NCI-H2029 (cell line): ENCODE measurements at regions not wholly inside any gene's neighbourhood (a gene's known extent, or its start where the extent isn't known, plus 50 kb on each side); places are given as distances from the start of the nearest gene placed in this dataset.
"Not testable (repeated sequence)": the region's sequence is repeated elsewhere in the genome, so short reads cannot be mapped to it uniquely, and the experiment has no call there.

Source experiments
- DNase-seq: peaks from one replicate; lab custom pipeline; 2025; lab: John Stamatoyannopoulos, UW

DNA sequence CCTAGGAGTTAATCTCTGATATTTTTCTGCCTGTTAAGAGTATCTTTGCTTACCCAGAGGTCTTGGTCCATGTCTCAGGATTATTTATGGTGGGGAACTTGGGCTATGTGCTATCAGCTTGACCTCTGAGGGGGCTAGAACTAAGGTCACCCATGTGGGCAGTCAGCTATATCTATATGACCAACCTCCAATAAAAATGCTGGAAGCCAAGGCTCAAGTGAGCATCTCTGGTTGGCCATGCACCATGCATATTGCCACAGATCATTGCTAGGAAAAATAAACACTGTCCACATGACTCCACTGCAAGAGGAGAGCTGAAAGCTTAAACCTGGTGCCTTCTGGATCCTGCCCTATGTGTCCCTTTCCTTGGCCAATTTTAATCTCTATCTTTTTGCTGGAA lies 196.5 kb upstream of the SLC7A11 start:
- no peak for DNase-seq

DNA sequence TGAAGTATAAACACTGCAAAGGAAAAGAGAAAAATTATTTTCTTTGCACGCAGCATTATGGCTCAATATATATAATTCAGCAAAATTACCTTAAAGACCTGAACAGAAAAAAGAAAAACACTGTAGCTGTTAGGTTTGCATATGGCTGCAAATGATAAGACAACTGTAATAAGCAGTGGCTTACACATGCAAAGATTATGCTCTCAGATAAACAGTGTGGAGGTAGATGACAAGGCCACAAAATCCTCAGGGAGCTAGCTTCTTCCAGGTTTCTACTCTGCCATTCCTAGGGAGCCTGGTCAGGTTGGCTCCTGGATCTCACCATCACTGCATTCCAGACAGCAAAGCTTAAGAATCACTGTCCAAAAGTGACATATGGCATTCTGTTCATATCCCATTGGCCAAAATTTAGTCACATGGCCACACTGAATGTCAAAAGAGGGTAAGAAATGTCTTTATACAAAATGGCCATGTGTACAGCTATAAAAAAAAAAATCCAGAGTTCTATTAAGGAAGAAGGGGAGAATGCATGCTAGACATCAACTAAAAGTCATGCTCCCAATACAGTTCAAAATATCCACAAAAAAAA lies 195.2 kb upstream of the SLC7A11 start:
- DNase-seq = no peak

DNA sequence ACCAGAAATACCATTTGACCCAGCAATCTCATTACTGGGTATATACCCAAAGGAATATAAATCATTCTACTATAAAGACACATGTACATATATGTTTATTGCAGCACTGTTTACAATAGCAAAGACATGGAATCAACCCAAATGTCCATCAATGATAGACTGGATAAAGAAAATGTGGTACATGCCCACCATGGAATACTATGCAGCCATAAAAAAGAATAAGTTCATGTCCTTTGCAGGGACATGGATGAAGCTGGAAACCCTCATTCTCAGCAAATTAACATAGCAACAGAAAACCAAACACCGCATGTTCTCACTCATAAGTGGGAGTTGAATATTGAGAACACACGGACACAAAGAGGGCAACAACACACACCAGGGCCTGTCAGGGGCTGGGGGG lies 193.6 kb upstream of the SLC7A11 start:
- not testable (repeated sequence) for DNase-seq

DNA sequence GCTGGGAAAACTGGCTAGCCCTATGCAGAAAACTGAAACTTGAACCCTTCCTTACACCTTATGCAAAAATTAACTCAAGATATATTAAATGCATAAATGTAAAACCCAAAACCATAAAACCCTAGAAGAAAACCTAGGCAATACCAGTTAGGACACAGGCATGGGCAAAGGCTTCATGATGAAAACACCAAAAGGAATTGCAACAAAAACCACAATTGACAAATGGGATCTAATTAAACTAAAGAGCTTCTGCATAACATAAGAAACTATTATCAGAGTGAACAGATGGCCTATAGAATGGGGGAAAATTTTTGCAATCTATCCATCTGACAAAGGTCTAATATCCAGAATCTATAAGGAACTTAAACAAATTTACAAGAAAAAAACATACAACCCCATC lies 192.9 kb upstream of the SLC7A11 start:
- DNase-seq = not testable (repeated sequence)

DNA sequence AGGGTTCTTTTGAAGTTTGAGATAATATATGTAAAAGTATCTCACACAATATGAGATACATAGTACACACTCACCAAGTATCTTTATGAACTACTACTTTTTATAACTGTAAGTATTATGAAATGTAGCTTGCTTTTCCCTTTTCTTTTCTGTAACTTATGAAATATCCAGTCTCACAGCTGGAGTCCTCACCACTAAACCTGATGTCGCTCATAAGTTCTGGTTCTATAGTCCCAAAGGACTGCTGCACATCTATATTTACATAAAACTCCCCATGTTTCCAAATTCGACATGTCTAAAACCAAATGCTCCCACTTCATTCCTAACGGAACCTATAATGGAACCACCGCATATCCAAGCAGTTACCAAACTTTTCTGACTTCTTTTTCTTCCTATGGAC lies 186.5 kb upstream of the SLC7A11 start:
- DNase-seq = no peak

DNA sequence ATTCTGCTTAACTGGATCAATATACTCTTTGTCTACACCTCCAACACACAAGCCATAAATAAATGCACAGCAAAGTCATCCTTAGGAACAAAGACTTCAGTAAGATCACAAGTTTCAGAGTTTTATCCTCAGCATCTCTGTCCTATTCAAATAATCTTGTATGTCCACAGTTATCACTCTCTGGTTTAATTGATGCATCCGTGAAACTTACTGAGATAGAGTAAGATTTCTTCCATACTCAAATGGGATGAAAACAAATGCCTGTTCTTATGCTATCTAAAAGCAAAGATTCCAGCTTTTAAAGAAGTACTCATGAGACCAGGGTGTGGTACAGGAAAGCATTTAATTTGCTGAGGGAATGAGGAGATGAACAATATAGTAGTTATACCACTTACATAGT lies 184.6 kb upstream of the SLC7A11 start:
- DNase-seq = no peak

DNA sequence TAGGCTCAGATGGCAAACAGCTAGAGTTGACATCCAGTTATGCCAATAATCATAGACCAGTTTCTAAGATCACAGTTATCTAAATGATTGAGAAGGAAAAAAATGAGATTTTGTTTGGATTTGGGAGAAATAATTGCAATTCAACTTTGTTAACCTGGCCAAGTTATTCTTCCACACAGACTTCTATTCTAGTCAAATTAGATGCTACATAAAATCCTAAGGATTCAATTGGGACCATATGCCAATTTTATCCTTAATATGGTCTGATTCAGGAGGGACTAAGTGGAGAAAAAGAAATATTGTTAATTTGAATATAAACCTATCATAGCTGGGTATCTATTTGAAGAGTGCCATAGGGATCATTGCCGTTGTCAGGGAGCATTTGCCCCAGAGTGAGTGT lies 178.3 kb upstream of the SLC7A11 start:
- DNase-seq = no peak

DNA sequence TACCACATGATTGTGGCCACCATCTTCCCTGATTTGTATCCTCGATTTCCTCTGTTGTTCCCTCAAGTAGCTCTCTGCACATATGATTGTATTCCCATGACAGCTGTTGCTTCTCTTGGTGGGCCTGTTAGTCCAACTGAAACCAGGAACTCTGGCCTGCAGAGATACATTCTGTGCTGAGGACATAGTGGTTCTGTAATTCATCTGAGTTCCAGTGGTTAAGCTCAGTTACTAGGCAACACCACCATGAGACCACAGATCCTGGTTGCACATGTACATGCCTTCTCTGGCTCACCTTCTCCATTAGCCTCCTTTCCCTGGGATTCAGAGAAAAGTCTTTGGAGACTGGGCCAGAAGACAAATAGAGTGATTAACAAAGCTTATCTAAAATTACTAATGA lies 172.1 kb upstream of the SLC7A11 start:
- DNase-seq = no peak

DNA sequence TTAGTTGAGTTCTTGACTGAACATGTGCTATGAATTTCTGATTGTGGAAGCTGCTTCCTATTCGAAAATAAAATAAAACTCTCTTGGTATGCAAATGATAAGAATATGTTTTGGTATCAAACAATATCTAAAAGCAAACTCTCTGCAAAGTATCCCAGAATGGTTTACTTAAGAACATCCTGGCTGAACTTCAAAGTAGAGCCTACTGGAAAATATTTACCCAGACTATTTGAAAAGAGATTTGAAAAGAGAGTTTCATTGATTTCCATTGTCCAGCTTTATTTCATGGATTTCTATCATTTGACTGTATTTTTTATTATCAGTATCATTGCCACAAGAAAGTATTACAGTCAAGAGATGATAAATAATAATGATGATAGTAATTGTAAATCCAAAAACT lies 171.1 kb upstream of the SLC7A11 start:
- DNase-seq = no peak

DNA sequence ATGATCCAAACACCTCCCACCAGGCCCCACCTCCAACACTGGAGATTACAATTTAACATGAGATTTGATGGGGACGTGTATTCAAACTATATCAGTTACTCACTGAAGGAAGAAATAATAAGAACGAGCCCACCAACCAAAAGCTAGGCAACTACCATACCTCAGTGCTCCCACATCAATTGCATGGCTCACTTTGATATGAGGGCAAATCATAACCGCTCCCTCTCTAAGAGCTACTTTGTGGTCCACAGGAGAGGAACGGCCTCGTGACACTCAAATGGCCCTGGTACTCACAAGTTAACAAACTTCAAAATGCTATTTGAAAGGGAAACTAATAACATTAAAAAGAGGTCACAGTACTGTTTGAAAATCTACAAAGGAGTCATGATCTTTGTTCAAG lies 170.7 kb upstream of the SLC7A11 start:
- DNase-seq = no peak

DNA sequence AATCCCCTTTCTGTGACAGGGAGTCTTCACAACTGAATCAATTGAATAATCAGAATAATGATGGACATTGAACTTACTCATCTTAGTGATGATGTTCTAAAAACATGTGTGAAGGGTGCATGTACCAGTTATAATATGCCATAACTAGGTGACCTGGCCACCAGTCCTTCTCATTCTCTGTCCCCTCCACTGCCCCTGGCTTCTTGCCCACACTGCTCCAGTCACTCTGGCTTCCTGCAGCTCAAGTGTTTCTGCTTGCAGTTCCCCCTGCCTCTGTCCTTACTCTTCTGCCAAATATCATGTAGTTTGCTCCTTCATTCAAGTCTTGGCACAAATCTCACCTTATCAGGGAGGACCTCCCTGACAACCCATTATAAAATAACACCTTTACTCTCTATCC lies 168.1 kb upstream of the SLC7A11 start:
- DNase-seq = peak; percentile 55

DNA sequence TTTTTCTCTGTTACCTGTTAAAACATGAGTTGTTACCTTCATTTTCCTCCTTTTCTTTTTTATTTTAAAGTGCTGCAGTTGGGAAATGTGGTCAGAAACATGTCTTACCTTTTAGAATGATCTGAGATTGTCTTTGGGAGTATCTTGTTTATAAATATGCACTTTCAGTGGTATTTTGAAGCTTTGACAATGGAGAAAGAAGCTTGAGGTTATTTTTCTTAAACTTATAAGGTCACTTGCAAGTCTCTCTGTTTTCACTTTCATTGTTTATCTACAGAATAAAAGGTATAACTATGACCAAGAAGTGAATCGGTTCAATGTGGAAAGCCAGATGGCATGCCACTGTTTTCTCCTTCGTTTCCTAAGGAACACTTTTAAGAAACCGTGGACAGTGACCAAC lies 167.5 kb upstream of the SLC7A11 start:
- no peak for DNase-seq

DNA sequence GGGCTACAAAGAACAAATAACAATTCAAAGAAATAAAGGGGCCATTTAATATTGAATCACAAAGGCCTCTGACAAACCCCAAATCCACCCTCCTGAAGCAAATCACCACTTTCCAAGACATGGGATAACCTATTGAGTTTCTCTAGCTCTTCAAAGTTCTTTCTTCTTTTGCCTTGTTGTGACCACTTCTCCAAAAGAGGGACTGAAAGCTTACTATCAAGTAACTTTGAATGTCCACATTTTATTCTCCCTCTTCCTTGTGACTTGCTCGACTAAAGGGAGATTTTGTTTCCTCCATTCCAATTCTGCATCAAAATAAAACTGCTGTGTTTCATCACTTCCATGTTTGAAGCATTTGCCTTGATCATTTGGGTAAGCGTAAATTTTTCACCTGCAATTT lies 166.6 kb upstream of the SLC7A11 start:
- DNase-seq = no peak

DNA sequence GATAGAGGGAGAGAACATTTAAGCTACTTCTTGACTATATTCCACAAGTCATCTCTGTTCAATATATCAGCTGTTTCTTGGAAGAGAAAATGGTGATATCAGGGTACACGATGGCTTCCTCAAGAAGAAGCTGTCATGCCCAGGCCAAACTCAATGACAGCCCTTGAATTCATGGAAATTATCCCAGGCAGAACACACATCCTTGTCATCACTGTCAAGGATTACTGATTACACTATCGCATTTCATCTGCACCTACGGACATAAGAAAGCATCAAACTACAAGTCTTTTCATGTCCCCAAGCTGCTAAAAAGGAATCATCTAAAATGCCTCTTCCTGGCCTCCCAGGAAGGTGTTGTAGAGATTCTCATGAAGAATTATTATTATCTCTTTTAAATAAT lies 165.2 kb upstream of the SLC7A11 start:
- DNase-seq = no peak

DNA sequence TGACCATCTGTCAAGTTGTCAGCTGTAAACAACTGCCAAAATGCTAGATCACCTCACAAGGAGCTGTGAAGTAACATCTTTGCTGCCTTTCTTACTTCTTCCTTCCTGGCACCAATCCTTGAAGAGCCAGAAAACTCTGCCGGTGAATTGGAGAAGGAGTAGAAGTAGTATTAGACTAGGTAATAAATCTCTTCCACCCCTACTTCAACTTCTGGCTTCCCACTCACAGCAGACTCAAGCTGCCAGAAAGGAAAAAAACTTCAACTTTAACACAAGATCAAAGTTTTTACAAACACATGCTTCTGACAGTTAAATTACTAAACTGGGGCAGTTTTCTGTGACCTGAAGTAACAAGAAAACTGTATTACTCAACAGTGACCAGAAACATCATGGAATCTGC lies 164.7 kb upstream of the SLC7A11 start:
- no peak for DNase-seq

DNA sequence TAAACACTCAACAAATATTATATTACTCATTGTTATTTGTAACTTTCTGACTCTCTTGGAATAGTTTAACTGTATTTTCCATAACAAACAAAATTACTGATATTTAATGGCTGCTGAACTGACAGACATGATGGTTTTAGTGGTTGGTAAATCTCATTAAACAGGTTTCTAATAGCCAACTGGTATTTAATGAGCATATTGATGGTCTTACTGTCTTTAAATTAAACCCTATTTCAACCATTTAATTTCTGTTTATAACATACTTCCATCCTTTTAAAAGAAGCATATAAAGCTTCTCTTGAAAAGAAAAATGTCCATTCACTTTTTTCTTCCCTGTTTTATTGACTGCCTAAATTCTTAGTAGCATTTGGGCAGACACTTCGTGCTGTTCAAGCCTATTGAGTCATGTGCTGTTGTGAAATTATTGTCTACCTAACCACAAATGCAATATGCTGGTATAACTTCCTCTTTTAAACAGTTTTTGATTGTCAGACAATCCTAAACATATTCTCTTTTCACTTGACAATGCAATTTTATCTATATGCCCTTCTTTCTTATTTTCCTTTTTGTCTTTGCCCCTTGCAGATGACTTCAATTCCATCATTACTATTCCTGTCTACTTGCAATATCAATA lies 163.9 kb upstream of the SLC7A11 start:
- DNase-seq = no peak

DNA sequence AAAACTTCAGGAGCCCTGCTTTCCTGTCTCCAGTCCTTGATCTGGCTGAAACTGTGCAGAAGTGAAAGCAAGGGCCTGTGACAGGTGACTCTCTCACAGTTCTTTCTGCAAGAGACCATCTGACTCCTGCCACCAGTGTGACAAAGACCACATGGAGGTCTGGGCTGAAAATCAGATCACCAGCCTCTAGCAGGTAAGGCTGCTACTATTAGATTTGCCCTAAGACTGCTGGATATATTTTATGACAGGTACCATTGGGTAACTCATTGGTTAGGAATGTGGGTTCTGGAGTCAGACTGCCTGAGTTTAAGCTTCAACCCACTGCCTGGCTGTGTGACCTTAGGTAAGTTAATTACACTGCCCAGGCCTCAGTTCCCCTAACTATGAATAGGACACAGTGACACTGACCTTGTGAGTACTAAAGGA lies 163.3 kb upstream of the SLC7A11 start:
- no peak for DNase-seq

DNA sequence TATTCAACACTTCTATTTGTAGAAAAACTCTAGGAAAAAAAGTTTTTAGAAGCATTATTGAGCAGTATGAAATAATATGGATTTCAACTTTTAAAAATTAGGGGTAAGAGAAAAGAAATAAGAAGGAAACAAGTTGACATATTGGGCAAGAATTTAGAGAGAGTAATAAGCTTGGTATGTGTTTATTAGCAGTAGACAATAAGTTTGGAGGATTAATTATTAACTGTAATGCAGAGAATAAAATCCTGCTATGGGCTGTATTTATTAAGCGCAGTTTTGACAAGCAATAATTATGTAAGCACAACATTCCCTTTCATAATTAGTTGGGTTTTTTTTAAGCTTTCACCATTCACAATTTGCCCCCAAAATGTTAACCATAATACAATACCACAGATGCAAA lies 162.7 kb upstream of the SLC7A11 start:
- DNase-seq = no peak

DNA sequence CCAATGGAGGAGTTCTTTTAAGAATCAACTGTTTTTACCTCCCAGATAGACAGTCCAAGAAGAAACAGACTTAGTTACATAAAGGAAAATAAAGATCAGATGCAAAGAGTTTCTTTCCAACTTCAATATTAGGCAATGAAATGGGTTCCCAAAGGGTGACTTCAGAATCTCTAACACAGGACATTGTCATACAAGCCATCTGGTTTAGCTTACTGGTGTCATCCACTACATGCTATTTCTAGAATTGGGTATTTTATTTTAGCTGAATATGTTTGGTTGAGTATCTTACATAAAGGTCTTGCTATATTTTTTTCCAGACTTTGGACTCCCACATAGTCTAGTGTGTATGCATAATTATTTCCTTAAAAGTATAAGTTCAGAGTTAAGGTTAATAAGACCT lies 162.1 kb upstream of the SLC7A11 start:
- DNase-seq = no peak

DNA sequence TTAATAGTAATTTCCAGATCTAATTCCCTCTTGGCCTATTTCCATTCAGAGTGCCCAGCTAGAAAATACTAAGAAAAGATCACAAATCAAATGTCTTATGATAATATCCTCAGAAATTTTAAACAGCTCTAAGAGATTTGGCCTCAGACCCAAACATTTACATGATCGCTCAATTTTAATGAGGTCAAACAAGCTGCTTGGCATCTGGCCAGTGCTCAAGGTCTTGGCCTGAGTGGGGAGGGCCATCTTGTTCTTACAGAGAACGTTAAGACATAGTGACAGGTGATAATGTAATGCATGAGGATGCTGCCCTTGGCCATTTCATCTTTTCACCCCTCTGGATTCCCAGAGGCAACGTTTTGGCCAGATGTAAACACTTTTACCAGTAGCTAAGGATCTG lies 159.2 kb upstream of the SLC7A11 start:
- peak; percentile 37 for DNase-seq

DNA sequence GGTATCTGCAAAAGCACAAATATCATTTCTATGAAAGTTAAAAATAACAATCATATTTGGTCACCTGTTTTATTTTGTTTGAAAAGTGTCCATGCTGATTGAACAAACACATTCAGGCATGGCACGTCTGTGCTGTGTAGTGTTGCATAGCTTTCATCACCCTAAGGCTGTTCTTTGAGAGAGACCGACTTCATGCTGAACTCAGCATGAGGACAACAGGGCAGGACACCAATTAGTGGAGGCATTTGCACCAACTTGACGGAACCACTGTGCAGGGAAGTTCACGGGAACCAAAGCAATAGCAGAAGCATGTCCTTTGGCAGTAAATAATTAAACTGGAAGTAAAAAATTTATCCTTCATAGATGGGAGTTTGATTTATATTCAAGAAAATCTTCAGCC lies 158.4 kb upstream of the SLC7A11 start:
- no peak for DNase-seq

DNA sequence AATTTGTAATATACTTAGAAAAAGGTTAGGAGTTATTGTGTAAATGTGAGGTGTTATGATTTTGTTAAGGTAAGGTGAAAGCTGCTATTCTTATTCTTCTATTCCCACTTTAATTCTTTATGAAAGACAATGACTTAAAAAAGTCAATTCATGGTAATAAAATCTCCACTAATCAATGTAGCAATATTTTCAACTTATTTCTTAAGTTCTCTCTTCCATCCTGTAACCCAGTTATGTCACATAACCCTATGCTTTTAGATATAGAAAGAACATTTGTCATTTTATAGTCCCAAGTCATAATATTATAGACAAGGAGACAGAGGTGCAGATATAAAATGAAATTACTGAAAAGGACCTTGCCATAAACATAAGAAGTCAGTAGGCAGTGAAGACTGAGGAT lies 157.9 kb upstream of the SLC7A11 start:
- no peak for DNase-seq

DNA sequence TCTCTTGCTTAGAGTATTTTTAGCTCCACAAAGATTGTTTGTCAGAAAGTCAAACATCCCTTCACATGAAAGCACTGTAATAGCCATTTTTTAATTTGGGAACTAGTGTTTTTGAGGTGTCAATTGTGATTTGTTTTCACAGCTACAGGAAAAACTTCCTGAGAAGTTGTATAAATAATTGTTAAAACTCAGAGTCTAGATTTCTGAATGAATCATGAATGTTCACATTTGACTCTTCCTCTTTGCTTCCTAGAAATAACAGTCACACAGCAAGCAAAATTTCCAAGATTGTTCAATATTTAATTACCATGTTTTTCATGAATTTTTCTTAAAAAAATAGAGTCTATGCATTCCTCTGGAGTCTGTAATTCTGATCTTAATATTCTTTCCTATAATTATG lies 156.9 kb upstream of the SLC7A11 start:
- DNase-seq = no peak

DNA sequence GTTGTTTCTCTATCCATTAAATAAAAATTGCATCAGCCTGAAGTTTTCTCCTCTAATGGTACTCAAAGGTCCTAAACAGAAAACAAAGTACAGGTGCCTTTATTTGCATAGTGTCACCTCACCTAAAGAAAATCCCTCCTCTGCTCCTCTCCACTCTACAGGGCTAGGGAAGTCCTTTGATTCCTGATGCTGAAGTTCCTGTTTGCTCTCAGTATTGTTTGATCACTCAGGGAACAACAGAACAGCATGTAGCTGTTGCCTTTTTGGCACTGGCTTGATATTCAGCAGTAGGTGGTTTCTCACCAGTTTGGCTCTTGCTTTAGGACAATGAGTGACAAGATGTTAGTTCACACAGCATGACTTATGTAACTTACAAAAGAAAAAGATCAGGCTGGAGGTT lies 156.2 kb upstream of the SLC7A11 start:
- peak; percentile 70 for DNase-seq
